Hepatocyte (in vitro differentiated cells): ENCODE measurements at regions not wholly inside any gene's neighbourhood (a gene's known extent, or its start where the extent isn't known, plus 50 kb on each side); places are given as distances from the start of the nearest gene placed in this dataset.

Experiments used
- DNase-seq: peaks from one replicate; pipeline ENCODE4 v3.0.0-alpha.2; 2016; ENCODE audit warnings: low spot score
- H2AFZ ChIP-seq: fragments of 200-600 bp; sonication (generic); 2 replicates; pipeline ENCODE4 v1.6.0; 2016; ENCODE audit warnings: antibody characterized with exemption, mild to moderate bottlenecking
- H3K27ac ChIP-seq: fragments of 200-600 bp; sonication (generic); 2 replicates; pipeline ENCODE4 v1.5.1; 2016; ENCODE audit warnings: mild to moderate bottlenecking
- H3K27me3 ChIP-seq: fragments of 200-600 bp; sonication (generic); 2 replicates; pipeline ENCODE4 v1.6.1; 2016
- H3K36me3 ChIP-seq: fragments of 200-600 bp; sonication (generic); replicated peaks from 2 replicates; pipeline ENCODE4 v1.5.1; 2016; ENCODE audit warnings: low read depth; ENCODE audit not compliant: insufficient read depth
- H3K4me1 ChIP-seq: fragments of 200-600 bp; sonication (generic); 2 replicates; pipeline ENCODE4 v1.5.1; 2016; ENCODE audit warnings: mild to moderate bottlenecking, moderate library complexity; ENCODE audit not compliant: insufficient read depth
- H3K4me2 ChIP-seq: fragments of 200-600 bp; sonication (generic); 2 replicates; pipeline ENCODE4 v1.6.0; 2016
- H3K4me3 ChIP-seq: fragments of 200-600 bp; sonication (generic); 2 replicates; pipeline ENCODE4 v1.5.1; 2016; ENCODE audit warnings: mild to moderate bottlenecking
- H3K79me2 ChIP-seq: fragments of 200-600 bp; sonication (generic); 2 replicates; pipeline ENCODE4 v1.6.0; 2017; ENCODE audit warnings: mild to moderate bottlenecking
- H3K9me2 ChIP-seq: fragments of 200-600 bp; sonication (generic); replicated peaks from 2 replicates; pipeline ENCODE4 v1.6.0; 2017; ENCODE audit warnings: mild to moderate bottlenecking; ENCODE audit not compliant: insufficient read depth
- H3K9me3 ChIP-seq: fragments of 200-600 bp; sonication (generic); 2 replicates; pipeline ENCODE4 v1.5.1; 2016; ENCODE audit warnings: low read depth, mild to moderate bottlenecking
- H4K20me1 ChIP-seq: fragments of 200-600 bp; sonication (generic); 2 replicates; pipeline ENCODE4 v1.6.0; 2016; ENCODE audit warnings: mild to moderate bottlenecking; ENCODE audit not compliant: insufficient read depth, poor library complexity, severe bottlenecking
- EZH2 ChIP-seq: fragments of 200-600 bp; sonication (generic); IDR thresholded peaks from 2 replicates; pipeline ENCODE4 v1.6.1; 2016; ENCODE audit warnings: antibody characterized with exemption, mild to moderate bottlenecking, borderline replicate concordance
- EZH2phosphoT487 ChIP-seq: fragments of 200-600 bp; sonication (generic); IDR thresholded peaks from one replicate; pipeline ENCODE4 v1.6.1; 2018; ENCODE audit warnings: antibody characterized with exemption, mild to moderate bottlenecking, low read depth, moderate library complexity; ENCODE audit not compliant: unreplicated experiment, severe bottlenecking
- WGBS: methylation state at CpG from one replicate; pipeline ENCODE4 v1.1.6; 2016; ENCODE audit warnings: low lambda C conversion rate; ENCODE audit errors: missing lambda C conversion rate; 5-methylcytosine and 5-hydroxymethylcytosine counted together
- TF ChIP-seq, protein P1 (sequence below): fragments of 200-600 bp; sonication (generic); IDR thresholded peaks from 2 replicates; pipeline ENCODE4 v1.5.1; 2016; ENCODE audit warnings: antibody characterized with exemption, mild to moderate bottlenecking; ENCODE audit not compliant: poor library complexity

DNA sequence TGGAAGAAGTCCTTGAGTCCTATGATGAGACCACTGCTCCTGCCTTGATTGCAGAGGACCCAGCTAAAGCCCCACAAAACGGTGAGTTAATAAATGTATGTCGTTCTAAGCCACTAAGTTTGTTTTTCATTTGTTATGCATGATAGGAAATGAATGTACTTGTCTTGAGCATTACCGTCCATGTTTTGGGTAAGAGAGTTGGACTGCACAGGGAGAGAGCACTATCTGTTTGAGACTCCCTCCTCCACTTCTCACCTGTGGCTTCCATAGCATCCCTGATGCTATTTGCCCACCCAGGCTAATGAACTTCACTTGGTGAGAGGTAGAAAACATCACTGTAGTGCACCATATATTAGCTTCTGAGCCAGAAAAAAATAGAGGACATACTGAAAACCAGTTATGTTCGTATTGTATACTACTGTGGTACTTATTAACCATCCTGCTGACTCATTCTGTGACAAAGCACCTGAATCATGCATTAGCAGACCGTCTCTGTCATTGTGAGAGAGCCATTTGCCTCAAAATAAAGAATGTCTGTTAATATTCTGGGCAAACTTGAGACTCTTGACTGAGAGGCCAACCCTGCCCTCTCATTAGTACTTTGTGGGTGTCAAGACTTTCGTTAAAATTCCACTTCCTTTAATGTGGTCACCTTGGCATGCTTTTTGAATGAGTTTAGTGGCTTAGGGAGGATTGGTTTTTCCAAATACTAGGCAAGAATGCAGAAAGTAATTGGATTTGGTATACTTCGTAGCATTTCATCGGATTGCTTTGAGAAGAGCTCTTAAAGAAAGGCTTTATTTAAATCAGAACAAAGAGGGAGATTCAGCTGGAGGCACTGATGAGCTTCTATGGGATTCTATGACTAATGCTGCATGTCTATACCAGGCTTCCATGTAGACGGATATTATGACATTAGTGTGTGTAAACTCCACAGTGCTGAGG, 99.3 kb upstream of the GRPR start:
- Histone ChIP-seq H4K20me1 (no peaks in the 10 kb centered on the region), H3K4me2 (no peak overlapping the region), H2AFZ (no peak overlapping the region), H3K4me3 (no peak overlapping the region), H3K9me2 (no peaks in the 10 kb centered on the region), H3K27me3 (no peaks in the 10 kb centered on the region), H3K79me2 (no peaks in the 10 kb centered on the region), H3K27ac (no peak overlapping the region), H3K9me3 (no peaks in the 10 kb centered on the region), H3K4me1 (peaks cover 5% of the 10 kb centered on the region), H3K36me3 (no peaks in the 10 kb centered on the region)
- 66% methylated on average over 9 of the region's 9 CpGs for WGBS
- DNase-seq = no peak
- TF ChIP-seq EZH2 = no peak
- TF ChIP-seq EZH2phosphoT487 = no peak
- TF ChIP-seq, protein P1, sequence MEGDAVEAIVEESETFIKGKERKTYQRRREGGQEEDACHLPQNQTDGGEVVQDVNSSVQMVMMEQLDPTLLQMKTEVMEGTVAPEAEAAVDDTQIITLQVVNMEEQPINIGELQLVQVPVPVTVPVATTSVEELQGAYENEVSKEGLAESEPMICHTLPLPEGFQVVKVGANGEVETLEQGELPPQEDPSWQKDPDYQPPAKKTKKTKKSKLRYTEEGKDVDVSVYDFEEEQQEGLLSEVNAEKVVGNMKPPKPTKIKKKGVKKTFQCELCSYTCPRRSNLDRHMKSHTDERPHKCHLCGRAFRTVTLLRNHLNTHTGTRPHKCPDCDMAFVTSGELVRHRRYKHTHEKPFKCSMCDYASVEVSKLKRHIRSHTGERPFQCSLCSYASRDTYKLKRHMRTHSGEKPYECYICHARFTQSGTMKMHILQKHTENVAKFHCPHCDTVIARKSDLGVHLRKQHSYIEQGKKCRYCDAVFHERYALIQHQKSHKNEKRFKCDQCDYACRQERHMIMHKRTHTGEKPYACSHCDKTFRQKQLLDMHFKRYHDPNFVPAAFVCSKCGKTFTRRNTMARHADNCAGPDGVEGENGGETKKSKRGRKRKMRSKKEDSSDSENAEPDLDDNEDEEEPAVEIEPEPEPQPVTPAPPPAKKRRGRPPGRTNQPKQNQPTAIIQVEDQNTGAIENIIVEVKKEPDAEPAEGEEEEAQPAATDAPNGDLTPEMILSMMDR = no peak

DNA sequence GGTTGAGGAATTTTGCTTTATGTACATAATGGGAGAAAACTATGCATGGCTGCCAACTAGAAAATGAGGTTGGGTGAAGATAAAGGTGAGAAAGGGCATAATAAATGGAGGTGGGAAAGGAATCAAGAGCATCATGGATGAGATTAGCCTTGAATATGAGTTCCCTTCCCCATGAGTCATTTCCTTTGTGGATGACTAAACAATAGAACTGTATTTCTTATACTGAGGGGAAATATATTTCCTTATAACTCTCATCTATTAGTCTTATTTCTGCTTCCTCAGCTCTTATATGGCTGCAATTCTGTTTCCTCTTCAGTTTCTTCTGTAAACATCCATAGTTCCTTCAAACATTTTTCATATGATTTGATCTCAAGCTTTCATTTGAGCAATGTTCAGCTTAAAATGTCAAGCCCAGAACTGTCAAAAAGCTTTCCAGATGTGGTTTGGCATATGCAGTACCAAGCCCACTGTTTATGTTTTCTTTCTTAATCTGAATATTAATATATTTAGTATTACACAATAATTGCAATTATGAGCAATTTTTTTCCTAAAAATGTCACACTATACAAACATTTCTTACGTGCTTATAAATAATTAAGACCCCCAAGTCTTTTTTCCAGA, 100.7 kb upstream of the GRPR start:
- no peak overlapping the region for H2AFZ ChIP-seq
- no peaks in the 10 kb centered on the region for H4K20me1 ChIP-seq
- no peaks in the 10 kb centered on the region for H3K27me3 ChIP-seq
- no peak overlapping the region for H3K27ac ChIP-seq
- no peaks in the 10 kb centered on the region for H3K9me2 ChIP-seq
- 33% methylated on average over 1 of the region's 1 CpG for WGBS
- H3K4me1 ChIP-seq = peaks cover 5% of the 10 kb centered on the region
- H3K36me3 ChIP-seq = no peaks in the 10 kb centered on the region
- H3K79me2 ChIP-seq = no peaks in the 10 kb centered on the region
- no peaks in the 10 kb centered on the region for H3K9me3 ChIP-seq
- H3K4me3 ChIP-seq = no peak overlapping the region
- TF ChIP-seq EZH2 (no peak), EZH2phosphoT487 (no peak)
- TF ChIP-seq, protein P1 = no peak
- no peak for DNase-seq
- H3K4me2 ChIP-seq = no peak overlapping the region

DNA sequence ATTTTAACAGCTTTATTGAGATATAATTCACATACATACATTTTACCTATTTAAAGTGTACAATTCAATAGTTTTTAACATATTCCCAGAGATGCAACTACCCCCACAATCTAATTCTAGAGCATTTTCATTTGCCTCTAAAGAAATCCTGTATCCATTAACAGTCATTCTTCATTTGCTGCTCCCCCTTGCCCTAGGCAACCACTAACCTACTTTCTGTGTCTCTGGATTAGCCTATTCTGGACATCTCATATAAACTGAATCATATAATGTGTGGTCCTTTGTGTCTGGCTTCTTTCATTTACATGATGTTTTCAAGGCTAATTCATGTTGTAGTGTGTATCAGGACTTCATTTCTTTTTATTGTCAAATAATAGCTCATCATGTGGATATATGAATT, 105.1 kb upstream of the GRPR start:
- Histone ChIP-seq H3K27ac (peak overlapping the region; percentile 12), H3K79me2 (no peaks in the 10 kb centered on the region), H2AFZ (no peak overlapping the region), H4K20me1 (no peaks in the 10 kb centered on the region), H3K9me2 (no peaks in the 10 kb centered on the region), H3K27me3 (no peaks in the 10 kb centered on the region), H3K4me2 (no peak overlapping the region), H3K9me3 (no peaks in the 10 kb centered on the region), H3K4me3 (no peak overlapping the region), H3K36me3 (no peaks in the 10 kb centered on the region), H3K4me1 (no peaks in the 10 kb centered on the region)
- no peak for DNase-seq
- no peak for TF ChIP-seq EZH2
- TF ChIP-seq, protein P1 = no peak
- TF ChIP-seq EZH2phosphoT487 = no peak
